ENCODE measurements at regions not wholly inside any gene's neighbourhood (a gene's known extent, or its start where the extent isn't known, plus 50 kb on each side); places are given as distances from the start of the nearest gene placed in this dataset.

GRCh38 chr7:3176112-3177000 lies 124.7 kb upstream of the SDK1 start:
- Histone ChIP-seq H3K9me3 (ENCODE audit: control insufficient read depth, insufficient read depth, low read length) (no peaks in the 10 kb centered on the region), H2BK15ac (ENCODE audit: low read depth, low read length) (no peak overlapping the region), H3K4me3 (ENCODE audit: insufficient read depth, low read depth, low read length) (no peak overlapping the region), H3K9ac (ENCODE audit: low read depth, low read length) (no peak overlapping the region), H4K91ac (ENCODE audit: insufficient read depth, low read depth, low read length) (no peak overlapping the region), H2AK5ac (ENCODE audit: low read depth, low read length) (no peak overlapping the region), H4K5ac (ENCODE audit: low read depth, low read length) (no peak overlapping the region), H3K23ac (ENCODE audit: low read depth, low read length) (no peak overlapping the region), H4K20me1 (ENCODE audit: insufficient read depth, low read length) (no peaks in the 10 kb centered on the region), H3K79me1 (ENCODE audit: low read depth in 1 of 2, low read length in 2 of 2) (no peaks in the 10 kb centered on the region), H3K14ac (replicated peaks; ENCODE audit: low read depth, low read length) (no peak overlapping the region), H3K4ac (ENCODE audit: low read depth, low read length) (no peak overlapping the region), H3K27ac (ENCODE audit: insufficient read depth, low read length) (no peak overlapping the region), H2AK9ac (replicated peaks; ENCODE audit: low read depth, low read length, poor library complexity) (no peak overlapping the region), H3K18ac (ENCODE audit: low read depth, low read length) (no peak overlapping the region), H2BK5ac (ENCODE audit: low read depth, low read length, poor library complexity, severe bottlenecking) (no peak overlapping the region), H3K4me1 (ENCODE audit: control insufficient read depth, insufficient read depth, low read length) (no peaks in the 10 kb centered on the region; the same call in 1 of the 2 replicates), H3K36me3 (ENCODE audit: control insufficient read depth, insufficient read depth, low read length) (no peaks in the 10 kb centered on the region), H3K27me3 (ENCODE audit: control insufficient read depth, insufficient read depth, low read length) (peaks cover 7% of the 10 kb centered on the region; the same call in 1 of the 2 replicates), H2BK120ac (ENCODE audit: low read depth, low read length) (no peak overlapping the region), H2AFZ (replicated peaks; ENCODE audit: low read length, poor library complexity) (no peak overlapping the region), H3K9me1 (ENCODE audit: insufficient read depth, low read length) (no peaks in the 10 kb centered on the region), H2BK20ac (ENCODE audit: low read depth, low read length) (no peak overlapping the region), H3K4me2 (ENCODE audit: low read depth, low read length) (no peak overlapping the region), H3K56ac (ENCODE audit: extremely low read depth, insufficient read depth, low read length) (no peak overlapping the region), H4K8ac (ENCODE audit: low read depth in 2 of 2, low read length in 2 of 2) (no peak overlapping the region)
- no TSS peak for BruUV-seq (replicated peaks)
- intact Hi-C loops (cut with micrococcal nuclease), result no loop called here
- TF ChIP-seq MAFK (IDR thresholded peaks at IDR 0.05; ENCODE audit: low read depth, low read length) (no peak), RAD21 (IDR thresholded peaks at IDR 0.05; ENCODE audit: low read length) (no peak), RCOR1 (IDR thresholded peaks at IDR 0.05; ENCODE audit: insufficient replicate concordance, low read length) (no peak), USF2 (IDR thresholded peaks at IDR 0.05; ENCODE audit: low read depth, low read length) (no peak), POLR2A (IDR thresholded peaks at IDR 0.05; ENCODE audit: low read depth, low read length) (no peak), MAZ (IDR thresholded peaks at IDR 0.05; ENCODE audit: borderline replicate concordance, low read depth, low read length) (no peak)
- WGBS, 2 experiments (ENCODE audit: extremely low coverage in 2 of 2, insufficient read length in 1 of 2), result no CpG with 5 or more reads among the region's 10 CpGs
- CTCF ChIA-PET, result no interaction called here
- no peak for DNase-seq
- in situ Hi-C loops (cut with MboI; ENCODE audit: low sequenced_read_pairs), result no loop called here
- POLR2A ChIA-PET (ENCODE audit: unreplicated experiment), result no interaction called here
- ATAC-seq (ENCODE audit: low read depth), result no peak
- dilution Hi-C loops (cut with HindIII; ENCODE audit: low sequenced_read_pairs, unreplicated experiment), result no loop called here
